Panc1 (cell line): ENCODE measurements at regions not wholly inside any gene's neighbourhood (a gene's known extent, or its start where the extent isn't known, plus 50 kb on each side); places are given as distances from the start of the nearest gene placed in this dataset.

Experiments used
- ATAC-seq: fragments of 200-7000 bp; cut with Tn5 transposase; 2 replicates; pipeline ENCODE4 v1.9.1; 2020; ENCODE audit warnings: mild to moderate bottlenecking, moderate library complexity
- BruUV-seq: library from RNA; stranded (reverse); fragments of 400-500 nt; replicated peaks from 2 replicates; lab custom pipeline; 2021; lab: Mats Ljungman, UMichigan
- CTCF ChIA-PET: fragments of 300-600 bp; sonication (Branson Sonifier 250); formaldehyde crosslinking; loops from one replicate; lab custom pipeline; 2022; ENCODE audit warnings: antibody characterized with exemption; lab: Charles Lee
- POLR2A ChIA-PET: fragments of 300-600 bp; sonication (Branson Sonifier 250); formaldehyde crosslinking; loops from one replicate; lab custom pipeline; 2022; ENCODE audit warnings: antibody characterized with exemption; lab: Charles Lee
- DNase-seq: peaks from one replicate; pipeline ENCODE4 v3.0.0-alpha.2; 2010; ENCODE audit warnings: low read depth, low spot score
- H3K27ac ChIP-seq: 2 replicates; pipeline ENCODE4 v1.5.1; 2011; ENCODE audit warnings: mild to moderate bottlenecking, low read length, inconsistent platforms
- H3K27me3 ChIP-seq: fragments of 200-500 bp; sonication (Bioruptor generic); 2 replicates; pipeline ENCODE4 v1.6.0; 2014; ENCODE audit warnings: low read length, inconsistent platforms; ENCODE audit not compliant: control insufficient read depth, insufficient read depth
- H3K36me3 ChIP-seq: fragments of 200-500 bp; sonication (Bioruptor generic); 2 replicates; pipeline ENCODE4 v1.5.1; 2014; ENCODE audit warnings: inconsistent platforms, mild to moderate bottlenecking, low read length, moderate library complexity; ENCODE audit not compliant: control insufficient read depth, insufficient read depth
- H3K4me1 ChIP-seq: 2 replicates; pipeline ENCODE4 v1.5.1; 2011; ENCODE audit warnings: inconsistent platforms, mild to moderate bottlenecking, low read length, moderate library complexity; ENCODE audit not compliant: control insufficient read depth, insufficient read depth
- H3K4me3 ChIP-seq, 2 experiments: 2 replicates each; pipeline ENCODE4 v1.5.1; 2011 to 2012; ENCODE audit warnings: low read depth in 2 of 2, low read length in 2 of 2, mild to moderate bottlenecking in 2 of 2, inconsistent platforms in 1 of 2, moderate library complexity in 1 of 2
- H3K9me3 ChIP-seq: fragments of 200-500 bp; sonication (Bioruptor generic); 2 replicates; pipeline ENCODE4 v1.5.1; 2014; ENCODE audit warnings: low read depth, mild to moderate bottlenecking, inconsistent platforms, low read length, moderate library complexity; ENCODE audit not compliant: control insufficient read depth, insufficient read depth
- POLR2AphosphoS5 ChIP-seq: IDR thresholded peaks from 2 replicates; pipeline ENCODE4 v1.6.1; 2012; ENCODE audit warnings: mild to moderate bottlenecking, low read depth, low read length, moderate library complexity
- SIN3A ChIP-seq: IDR thresholded peaks from 2 replicates; pipeline ENCODE4 v1.6.1; 2012; ENCODE audit warnings: low read depth, mild to moderate bottlenecking, low read length, moderate library complexity, borderline replicate concordance; ENCODE audit not compliant: insufficient read depth
- TCF7L2 ChIP-seq: IDR thresholded peaks from 2 replicates; pipeline ENCODE4 v1.6.1; 2011; ENCODE audit warnings: mild to moderate bottlenecking, low read depth, low read length, inconsistent platforms
- in situ Hi-C: cut with HindIII; loops from 2 replicates; pipeline ENCODE4 v1.10.0; 2016; ENCODE audit warnings: low sequenced_read_pairs, low pct_unique_long_range_greater_than_20kb
- intact Hi-C: fragments of 100-400 bp; cut with micrococcal nuclease; formaldehyde crosslinking; loops from one replicate; pipeline ENCODE4 v1.10.0; 2022; ENCODE audit not compliant: unreplicated experiment
- TF ChIP-seq, protein P1 (sequence below), 2 experiments: IDR thresholded peaks; 2 replicates each; pipeline ENCODE4 v1.6.1; 2011 to 2012; ENCODE audit warnings: low read depth in 2 of 2, control low read depth in 1 of 2, low read length in 1 of 2, mild to moderate bottlenecking in 1 of 2, moderate library complexity in 1 of 2; ENCODE audit not compliant: insufficient read depth in 1 of 2
- TF ChIP-seq, protein P2 (sequence below): fragments of 450-650 bp; IDR thresholded peaks from 2 replicates; pipeline ENCODE4 v1.5.1; 2017; ENCODE audit warnings: mild to moderate bottlenecking

DNA sequence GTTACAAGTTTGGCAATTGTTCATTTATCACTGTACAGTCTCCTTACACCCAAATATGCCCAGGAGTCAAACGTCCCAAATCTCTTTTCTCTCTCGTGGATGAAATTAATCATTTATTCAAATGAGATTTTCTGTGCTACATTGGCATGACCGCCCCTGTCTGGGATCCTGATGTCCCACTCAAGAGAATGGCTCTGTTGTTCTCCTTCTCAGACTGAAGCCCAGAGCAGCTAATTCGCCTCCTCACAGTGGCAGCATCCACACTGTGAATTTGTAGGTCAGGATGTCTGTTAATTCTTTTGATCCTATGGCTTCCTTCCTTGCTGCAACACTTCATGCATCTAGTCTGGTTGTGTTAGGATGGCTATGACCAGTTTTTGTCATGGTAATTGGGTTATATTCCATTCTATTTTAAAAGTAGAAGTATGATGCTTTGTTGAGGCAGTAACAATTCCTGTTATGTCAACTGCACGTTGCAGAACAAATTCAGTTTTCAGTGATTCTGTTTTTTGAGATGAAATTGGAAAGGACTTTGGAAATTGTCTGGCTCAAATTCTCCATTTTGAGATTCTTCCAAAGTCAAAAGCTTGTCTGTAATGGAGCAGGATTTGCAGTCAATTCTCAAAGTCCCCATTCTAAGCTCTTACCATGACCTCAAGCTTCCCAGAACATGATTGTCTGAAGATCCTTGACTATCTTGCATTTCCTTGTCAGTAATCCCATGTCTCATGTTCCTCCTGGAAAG, 141.5 kb upstream of the GAS1 start:
- Histone ChIP-seq H3K4me3 (no peak overlapping the region), H3K27ac (no peak overlapping the region), H3K4me1 (no peaks in the 10 kb centered on the region), H3K36me3 (no peaks in the 10 kb centered on the region), H3K27me3 (no peaks in the 10 kb centered on the region), H3K9me3 (no peaks in the 10 kb centered on the region)
- TF ChIP-seq, protein P1, sequence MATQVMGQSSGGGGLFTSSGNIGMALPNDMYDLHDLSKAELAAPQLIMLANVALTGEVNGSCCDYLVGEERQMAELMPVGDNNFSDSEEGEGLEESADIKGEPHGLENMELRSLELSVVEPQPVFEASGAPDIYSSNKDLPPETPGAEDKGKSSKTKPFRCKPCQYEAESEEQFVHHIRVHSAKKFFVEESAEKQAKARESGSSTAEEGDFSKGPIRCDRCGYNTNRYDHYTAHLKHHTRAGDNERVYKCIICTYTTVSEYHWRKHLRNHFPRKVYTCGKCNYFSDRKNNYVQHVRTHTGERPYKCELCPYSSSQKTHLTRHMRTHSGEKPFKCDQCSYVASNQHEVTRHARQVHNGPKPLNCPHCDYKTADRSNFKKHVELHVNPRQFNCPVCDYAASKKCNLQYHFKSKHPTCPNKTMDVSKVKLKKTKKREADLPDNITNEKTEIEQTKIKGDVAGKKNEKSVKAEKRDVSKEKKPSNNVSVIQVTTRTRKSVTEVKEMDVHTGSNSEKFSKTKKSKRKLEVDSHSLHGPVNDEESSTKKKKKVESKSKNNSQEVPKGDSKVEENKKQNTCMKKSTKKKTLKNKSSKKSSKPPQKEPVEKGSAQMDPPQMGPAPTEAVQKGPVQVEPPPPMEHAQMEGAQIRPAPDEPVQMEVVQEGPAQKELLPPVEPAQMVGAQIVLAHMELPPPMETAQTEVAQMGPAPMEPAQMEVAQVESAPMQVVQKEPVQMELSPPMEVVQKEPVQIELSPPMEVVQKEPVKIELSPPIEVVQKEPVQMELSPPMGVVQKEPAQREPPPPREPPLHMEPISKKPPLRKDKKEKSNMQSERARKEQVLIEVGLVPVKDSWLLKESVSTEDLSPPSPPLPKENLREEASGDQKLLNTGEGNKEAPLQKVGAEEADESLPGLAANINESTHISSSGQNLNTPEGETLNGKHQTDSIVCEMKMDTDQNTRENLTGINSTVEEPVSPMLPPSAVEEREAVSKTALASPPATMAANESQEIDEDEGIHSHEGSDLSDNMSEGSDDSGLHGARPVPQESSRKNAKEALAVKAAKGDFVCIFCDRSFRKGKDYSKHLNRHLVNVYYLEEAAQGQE (IDR thresholded peaks at IDR 0.05; ENCODE audit: insufficient read depth in 1 of 2, low read depth in 2 of 2, low read length in 1 of 2) = no peak
- TF ChIP-seq, protein P2, sequence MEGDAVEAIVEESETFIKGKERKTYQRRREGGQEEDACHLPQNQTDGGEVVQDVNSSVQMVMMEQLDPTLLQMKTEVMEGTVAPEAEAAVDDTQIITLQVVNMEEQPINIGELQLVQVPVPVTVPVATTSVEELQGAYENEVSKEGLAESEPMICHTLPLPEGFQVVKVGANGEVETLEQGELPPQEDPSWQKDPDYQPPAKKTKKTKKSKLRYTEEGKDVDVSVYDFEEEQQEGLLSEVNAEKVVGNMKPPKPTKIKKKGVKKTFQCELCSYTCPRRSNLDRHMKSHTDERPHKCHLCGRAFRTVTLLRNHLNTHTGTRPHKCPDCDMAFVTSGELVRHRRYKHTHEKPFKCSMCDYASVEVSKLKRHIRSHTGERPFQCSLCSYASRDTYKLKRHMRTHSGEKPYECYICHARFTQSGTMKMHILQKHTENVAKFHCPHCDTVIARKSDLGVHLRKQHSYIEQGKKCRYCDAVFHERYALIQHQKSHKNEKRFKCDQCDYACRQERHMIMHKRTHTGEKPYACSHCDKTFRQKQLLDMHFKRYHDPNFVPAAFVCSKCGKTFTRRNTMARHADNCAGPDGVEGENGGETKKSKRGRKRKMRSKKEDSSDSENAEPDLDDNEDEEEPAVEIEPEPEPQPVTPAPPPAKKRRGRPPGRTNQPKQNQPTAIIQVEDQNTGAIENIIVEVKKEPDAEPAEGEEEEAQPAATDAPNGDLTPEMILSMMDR = no peak
- TF ChIP-seq POLR2AphosphoS5 = no peak
- no peak for TF ChIP-seq SIN3A
- no peak for TF ChIP-seq TCF7L2
- DNase-seq (no peak), ATAC-seq (no peak)
- intact Hi-C loops = no loop called here
- ChIA-PET CTCF (no interaction called here), POLR2A (no interaction called here)
- in situ Hi-C loops = no loop called here
- no TSS peak for BruUV-seq

DNA sequence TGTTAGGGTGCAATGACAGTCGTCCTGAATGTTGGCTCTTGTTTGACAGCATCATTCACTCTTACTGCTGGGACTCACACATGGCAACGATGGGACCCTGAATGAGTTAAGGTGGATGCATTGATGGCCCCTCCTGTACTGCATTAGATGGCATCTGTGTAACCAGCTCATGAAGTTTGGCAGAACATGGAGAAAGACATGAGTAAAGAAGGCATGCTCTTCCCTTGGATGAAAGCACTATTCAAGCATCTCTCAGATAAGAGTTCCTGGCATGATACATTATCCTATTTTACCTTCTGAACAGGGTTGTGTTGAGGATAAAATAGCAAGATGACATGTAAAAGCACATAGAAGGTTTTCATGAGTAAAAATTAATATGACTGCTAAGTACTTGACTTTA, 142.2 kb upstream of the GAS1 start:
- intact Hi-C loops = no loop called here
- H3K4me3 ChIP-seq = no peak overlapping the region
- POLR2A ChIA-PET = no interaction called here
- no peak for DNase-seq
- no peaks in the 10 kb centered on the region for H3K9me3 ChIP-seq
- CTCF ChIA-PET = no interaction called here
- BruUV-seq = no TSS peak
- TF ChIP-seq SIN3A (no peak), TCF7L2 (no peak), POLR2AphosphoS5 (no peak)
- TF ChIP-seq, protein P2 = no peak
- TF ChIP-seq, protein P1 (IDR thresholded peaks at IDR 0.05; ENCODE audit: insufficient read depth in 1 of 2, low read depth in 2 of 2, low read length in 1 of 2) = no peak
- in situ Hi-C loops = no loop called here
- H3K27me3 ChIP-seq = no peaks in the 10 kb centered on the region
- no peak overlapping the region for H3K27ac ChIP-seq
- ATAC-seq = no peak
- no peaks in the 10 kb centered on the region for H3K36me3 ChIP-seq
- H3K4me1 ChIP-seq = no peaks in the 10 kb centered on the region
